A673 (cell line): ENCODE measurements at regions not wholly inside any gene's neighbourhood (a gene's known extent, or its start where the extent isn't known, plus 50 kb on each side); places are given as distances from the start of the nearest gene placed in this dataset.

Source experiments
- BruUV-seq: library from RNA; stranded (reverse); fragments of 400-500 nt; replicated peaks from 2 replicates; lab custom pipeline; 2021; lab: Mats Ljungman, UMichigan
- CTCF ChIA-PET: fragments of 300-600 bp; sonication (Branson Sonifier 250); formaldehyde crosslinking; loops from one replicate; lab custom pipeline; 2022; ENCODE audit warnings: antibody characterized with exemption; lab: Charles Lee
- POLR2A ChIA-PET: fragments of 300-600 bp; sonication (Branson Sonifier 250); formaldehyde crosslinking; loops from one replicate; lab custom pipeline; 2022; ENCODE audit warnings: antibody characterized with exemption; ENCODE audit not compliant: low non-redundant PET; lab: Charles Lee
- DNase-seq: peaks from one replicate; pipeline ENCODE4 v3.0.0-alpha.2; 2015; ENCODE audit warnings: low spot score
- H3K27ac ChIP-seq: fragments of 200-600 bp; sonication (generic); 2 replicates; pipeline ENCODE4 v1.5.1; 2016; ENCODE audit warnings: mixed run types, low read depth, mild to moderate bottlenecking, mixed read lengths, antibody characterized with exemption, low read length; ENCODE audit not compliant: poor library complexity, severe bottlenecking
- H3K27me3 ChIP-seq: fragments of 200-600 bp; sonication (generic); replicated peaks from 2 replicates; pipeline ENCODE4 v1.6.1; 2017; ENCODE audit warnings: mixed run types, low read depth, mild to moderate bottlenecking, mixed read lengths, antibody characterized with exemption, low read length; ENCODE audit not compliant: insufficient read depth, poor library complexity
- H3K36me3 ChIP-seq: fragments of 200-600 bp; sonication (generic); 2 replicates; pipeline ENCODE4 v1.6.1; 2016; ENCODE audit warnings: mixed run types, mild to moderate bottlenecking, mixed read lengths, antibody characterized with exemption, low read length; ENCODE audit not compliant: insufficient read depth, poor library complexity, severe bottlenecking
- H3K4me1 ChIP-seq: fragments of 200-600 bp; sonication (generic); 2 replicates; pipeline ENCODE4 v1.6.1; 2017; ENCODE audit warnings: mixed run types, mild to moderate bottlenecking, mixed read lengths, antibody characterized with exemption, low read length; ENCODE audit not compliant: insufficient read depth, poor library complexity, severe bottlenecking
- H3K4me3 ChIP-seq: fragments of 200-600 bp; sonication (generic); 2 replicates; pipeline ENCODE4 v1.5.1; 2016; ENCODE audit warnings: low read depth, mixed run types, mild to moderate bottlenecking, mixed read lengths, low read length; ENCODE audit not compliant: poor library complexity, severe bottlenecking
- H3K9me3 ChIP-seq: fragments of 200-600 bp; sonication (generic); 2 replicates; pipeline ENCODE4 v1.6.1; 2016; ENCODE audit warnings: mixed run types, low read depth, mild to moderate bottlenecking, mixed read lengths, antibody characterized with exemption, low read length; ENCODE audit not compliant: poor library complexity, severe bottlenecking
- EZH2 ChIP-seq: fragments of 200-600 bp; sonication (generic); IDR thresholded peaks from 2 replicates; pipeline ENCODE4 v1.6.1; 2017; ENCODE audit warnings: borderline replicate concordance, low read depth, mild to moderate bottlenecking, mixed read lengths, antibody characterized with exemption, low read length; ENCODE audit not compliant: poor library complexity, severe bottlenecking
- intact Hi-C: fragments of 100-400 bp; cut with micrococcal nuclease; formaldehyde crosslinking; loops from one replicate; pipeline ENCODE4 v1.10.0; 2022; ENCODE audit not compliant: unreplicated experiment
- TF ChIP-seq, protein P1 (sequence below): fragments of 300-800, 200-600 bp; sonication (generic); conservative IDR thresholded peaks from 2 replicates; pipeline ENCODE4 v1.5.1; 2017; ENCODE audit warnings: low read depth, mild to moderate bottlenecking, antibody characterized with exemption, low read length, moderate library complexity, mixed read lengths

DNA sequence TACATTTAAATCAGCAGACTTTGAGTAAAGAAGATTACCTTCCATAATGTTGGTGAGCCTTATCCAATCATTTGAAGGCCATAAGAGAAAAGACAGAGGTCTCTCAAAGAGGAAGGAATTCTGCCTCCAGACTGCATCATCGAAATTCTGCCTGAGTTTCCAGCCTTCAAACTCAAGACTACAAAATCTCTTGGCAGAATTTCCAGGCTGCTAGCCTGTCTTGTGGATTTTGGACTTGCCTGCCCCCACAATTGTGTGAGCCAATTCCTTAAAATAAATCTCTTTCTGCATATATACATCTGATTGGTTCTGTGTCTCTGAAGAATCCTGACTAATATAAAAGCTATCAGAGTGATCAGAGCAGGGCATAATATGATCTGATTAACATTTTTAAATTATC, 216.6 kb upstream of the CPHXL start:
- TF ChIP-seq EZH2 = no peak
- TF ChIP-seq, protein P1, sequence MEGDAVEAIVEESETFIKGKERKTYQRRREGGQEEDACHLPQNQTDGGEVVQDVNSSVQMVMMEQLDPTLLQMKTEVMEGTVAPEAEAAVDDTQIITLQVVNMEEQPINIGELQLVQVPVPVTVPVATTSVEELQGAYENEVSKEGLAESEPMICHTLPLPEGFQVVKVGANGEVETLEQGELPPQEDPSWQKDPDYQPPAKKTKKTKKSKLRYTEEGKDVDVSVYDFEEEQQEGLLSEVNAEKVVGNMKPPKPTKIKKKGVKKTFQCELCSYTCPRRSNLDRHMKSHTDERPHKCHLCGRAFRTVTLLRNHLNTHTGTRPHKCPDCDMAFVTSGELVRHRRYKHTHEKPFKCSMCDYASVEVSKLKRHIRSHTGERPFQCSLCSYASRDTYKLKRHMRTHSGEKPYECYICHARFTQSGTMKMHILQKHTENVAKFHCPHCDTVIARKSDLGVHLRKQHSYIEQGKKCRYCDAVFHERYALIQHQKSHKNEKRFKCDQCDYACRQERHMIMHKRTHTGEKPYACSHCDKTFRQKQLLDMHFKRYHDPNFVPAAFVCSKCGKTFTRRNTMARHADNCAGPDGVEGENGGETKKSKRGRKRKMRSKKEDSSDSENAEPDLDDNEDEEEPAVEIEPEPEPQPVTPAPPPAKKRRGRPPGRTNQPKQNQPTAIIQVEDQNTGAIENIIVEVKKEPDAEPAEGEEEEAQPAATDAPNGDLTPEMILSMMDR = no peak
- no peaks in the 10 kb centered on the region for H3K4me1 ChIP-seq
- no peak overlapping the region for H3K4me3 ChIP-seq
- no peaks in the 10 kb centered on the region for H3K9me3 ChIP-seq
- H3K36me3 ChIP-seq = no peaks in the 10 kb centered on the region
- no peak overlapping the region for H3K27ac ChIP-seq
- CTCF ChIA-PET = no interaction called here
- DNase-seq = no peak
- POLR2A ChIA-PET = interaction anchor here (0.5 kb wide), 1 partner anchor 56 kb away, joined by 6 read pairs; no protein-coding TSS in a partner anchor
- no TSS peak for BruUV-seq
- peaks cover 12% of the 10 kb centered on the region for H3K27me3 ChIP-seq
- intact Hi-C loops = no loop called here

DNA sequence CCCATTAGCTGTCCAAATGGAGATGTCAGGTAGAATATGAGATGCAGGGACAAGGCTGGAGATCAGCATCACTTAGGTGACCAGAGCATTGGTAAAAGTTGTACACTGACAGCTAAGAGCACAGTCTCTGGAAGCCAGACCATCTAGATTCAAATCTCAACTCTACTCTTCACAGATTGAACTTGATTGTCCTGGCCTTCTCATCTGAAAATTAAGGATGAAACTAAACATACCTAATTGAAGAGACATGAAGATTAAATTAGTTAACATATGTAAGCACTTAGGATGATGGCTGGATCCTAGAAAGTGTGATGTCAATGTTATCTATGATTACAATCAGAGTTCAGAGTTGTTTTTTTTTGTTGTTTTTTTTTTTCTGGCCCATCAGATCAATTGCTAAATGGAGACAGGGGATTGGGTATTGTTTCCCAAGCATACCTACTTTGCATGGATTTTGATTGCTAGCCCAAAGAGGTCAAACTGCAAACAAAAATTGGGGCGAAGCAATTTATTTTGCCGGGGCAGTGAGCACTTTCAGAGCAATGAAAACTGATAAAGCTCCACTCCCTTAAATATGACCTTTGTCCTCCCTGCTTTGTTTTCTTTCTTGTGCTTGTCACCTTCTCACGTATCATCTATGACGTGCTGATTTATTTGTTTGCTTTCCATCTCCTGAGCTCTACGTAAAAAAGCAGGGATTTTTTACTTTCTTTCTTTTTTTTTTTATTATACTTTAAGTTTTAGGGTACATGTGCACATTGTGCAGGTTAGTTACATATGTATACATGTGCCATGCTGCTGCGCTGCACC, 217.6 kb upstream of the CPHXL start:
- no peak for TF ChIP-seq EZH2
- TF ChIP-seq, protein P1 = no peak
- Histone ChIP-seq H3K27me3 (peaks cover 12% of the 10 kb centered on the region), H3K4me1 (no peaks in the 10 kb centered on the region), H3K36me3 (no peaks in the 10 kb centered on the region), H3K27ac (no peak overlapping the region), H3K9me3 (no peaks in the 10 kb centered on the region), H3K4me3 (no peak overlapping the region)
- DNase-seq = no peak
- intact Hi-C loops = no loop called here
- no TSS peak for BruUV-seq
- POLR2A ChIA-PET = no interaction called here
- CTCF ChIA-PET = no interaction called here

DNA sequence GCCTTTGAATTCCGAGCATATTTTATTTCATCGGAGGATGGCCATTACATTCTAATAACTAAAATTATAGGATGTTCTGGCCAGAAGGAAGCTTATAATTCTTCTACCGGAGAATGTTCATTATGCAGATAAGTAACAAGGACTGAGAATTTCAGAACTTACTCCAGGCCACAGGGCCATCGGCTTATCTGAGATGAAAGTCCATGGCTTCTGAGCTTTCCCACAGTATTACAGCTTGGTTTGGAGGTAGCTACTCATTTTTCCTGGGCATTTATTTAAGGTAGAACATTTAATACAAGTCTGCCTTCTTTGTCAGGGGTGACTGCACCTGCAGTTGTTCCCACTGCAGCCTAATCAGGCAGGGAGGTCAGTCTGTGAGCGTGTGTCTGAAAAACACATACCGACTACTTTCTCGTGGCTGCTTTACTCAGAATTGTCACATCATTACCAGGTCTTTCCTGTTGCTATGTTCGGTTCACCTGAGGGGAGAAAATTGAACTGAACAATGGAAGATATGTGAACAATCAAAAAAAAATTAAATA, 219.7 kb upstream of the CPHXL start:
- TF ChIP-seq, protein P1 = no peak
- no peak for TF ChIP-seq EZH2
- no peak for DNase-seq
- no peaks in the 10 kb centered on the region for H3K36me3 ChIP-seq
- no peak overlapping the region for H3K27ac ChIP-seq
- H3K4me1 ChIP-seq = no peaks in the 10 kb centered on the region
- H3K27me3 ChIP-seq = peaks cover 12% of the 10 kb centered on the region
- ChIA-PET CTCF (no interaction called here), POLR2A (no interaction called here)
- no peaks in the 10 kb centered on the region for H3K9me3 ChIP-seq
- no TSS peak for BruUV-seq
- H3K4me3 ChIP-seq = no peak overlapping the region
- intact Hi-C loops = no loop called here
